Sigmoid colon (tissue), 6 donors: ENCODE measurements at regions not wholly inside any gene's neighbourhood (a gene's known extent, or its start where the extent isn't known, plus 50 kb on each side); places are given as distances from the start of the nearest gene placed in this dataset.
A peak's percentile ranks its signal among the peaks of the same experiment; 100 is the strongest.
"Not testable (repeated sequence)": the region's sequence is repeated elsewhere in the genome, so short reads cannot be mapped to it uniquely, and the experiment has no call there.

Experiments
- DNase-seq: peaks from one replicate; pipeline ENCODE4 v3.0.0-alpha.2; 2019
- H3K27ac ChIP-seq, 4 donors: fragments of 200-600 bp; sonication (generic); one replicate each; pipeline ENCODE4 v1.5.1; 2016 to 2019; ENCODE audit warnings: mild to moderate bottlenecking in 1 of 4
- H3K27me3 ChIP-seq, 3 donors: fragments of 200-600 bp; sonication (generic); one replicate each; pipeline ENCODE4 v1.5.1; 2019; ENCODE audit warnings: mild to moderate bottlenecking in 1 of 3
- H3K36me3 ChIP-seq, 4 donors: fragments of 200-600 bp; sonication (generic); one replicate each; pipeline ENCODE4 v1.5.1; 2016 to 2019
- H3K4me1 ChIP-seq, 4 donors: fragments of 200-600 bp; sonication (generic); one replicate each; pipeline ENCODE4 v1.5.1; 2017 to 2019
- H3K4me3 ChIP-seq, 4 donors: fragments of 200-600 bp; sonication (generic); one replicate each; pipeline ENCODE4 v1.5.1; 2017 to 2019; ENCODE audit warnings: mild to moderate bottlenecking in 2 of 4, moderate library complexity in 1 of 4
- H3K9me3 ChIP-seq, 4 donors: fragments of 200-600 bp in 3 of 4; sonication (generic) in 3 of 4; one replicate each; pipeline versions ENCODE4 v1.5.1 to v1.6.1; 2013 to 2019
- EP300 ChIP-seq, 4 donors: sonication (generic); formaldehyde crosslinking; IDR thresholded peaks; one replicate each; pipeline ENCODE4 v1.6.1; 2017; ENCODE audit warnings: antibody characterized with exemption in 4 of 4
- POLR2A ChIP-seq, 2 donors: fragments of 450-650 bp; IDR thresholded peaks; one replicate each; pipeline ENCODE4 v1.6.1; 2016; ENCODE audit warnings: antibody characterized with exemption in 2 of 2, mild to moderate bottlenecking in 2 of 2, moderate library complexity in 2 of 2
- POLR2AphosphoS5 ChIP-seq, 4 donors: sonication (generic); formaldehyde crosslinking; IDR thresholded peaks; one replicate each; pipeline ENCODE4 v1.6.1; 2017; ENCODE audit warnings: antibody characterized with exemption in 4 of 4
- WGBS, 2 donors: extraction: QIAGEN DNeasy Blood & Tissue Kit; methylation state at CpG; one replicate each; pipeline ENCODE4 v1.1.7; 2013; 5-methylcytosine and 5-hydroxymethylcytosine counted together
- intact Hi-C: fragments of 100-400 bp; cut with DNase I; formaldehyde crosslinking; loops from one replicate; pipeline ENCODE4 v1.15.1; 2023
- TF ChIP-seq, protein P1 (sequence below), 4 experiments: fragments of 450-650 bp in 3 of 4; fragments of 200-600 bp in 1 of 4; IDR thresholded peaks; one replicate each; pipeline ENCODE4 v1.5.1; 2016 to 2019; ENCODE audit warnings: antibody characterized with exemption in 4 of 4, mild to moderate bottlenecking in 3 of 4, moderate library complexity in 2 of 4
- donor health status: healthy with polysubstance abuse.
- donor health status: healthy.

DNA sequence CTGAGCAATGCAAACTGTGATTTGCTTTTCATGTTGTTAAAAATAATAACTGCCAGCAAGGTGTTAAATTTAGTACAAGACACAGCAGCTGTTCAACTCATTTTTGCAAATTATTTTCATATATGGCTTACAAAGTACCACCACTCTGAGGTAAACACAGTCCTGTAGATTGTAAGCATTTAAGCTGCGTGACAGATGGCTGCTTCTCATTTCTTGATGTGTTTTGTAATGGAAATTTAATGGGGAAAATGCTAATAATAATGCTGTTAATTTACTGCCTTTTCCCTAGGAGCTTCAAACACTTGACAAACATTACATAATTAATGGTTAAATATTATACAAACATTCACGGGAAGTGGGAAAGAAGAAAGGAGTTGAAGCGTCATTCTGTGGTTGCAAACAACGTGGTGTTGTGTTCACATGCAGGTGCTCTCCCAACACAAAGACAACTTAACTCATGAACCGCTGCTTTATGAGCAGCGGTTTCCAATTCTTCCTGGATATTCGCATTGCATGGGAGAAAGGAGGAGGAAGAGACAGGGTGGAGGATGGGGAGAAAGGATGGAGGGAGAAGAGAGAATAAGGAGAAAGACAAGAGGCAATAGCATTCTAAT is 236.8 kb upstream of the VCX start:
- intact Hi-C loops = no loop called here
- H3K36me3 ChIP-seq = no peaks in the 10 kb centered on the region
- no peak for DNase-seq
- no peaks in the 10 kb centered on the region for H3K9me3 ChIP-seq
- H3K27me3 ChIP-seq = no peaks in the 10 kb centered on the region
- no peak overlapping the region for H3K27ac ChIP-seq
- 49 to 62% methylated on average over 7 of the region's 7 CpGs for WGBS, 2 donors
- no peak for TF ChIP-seq EP300 (IDR thresholded peaks at IDR 0.05)
- TF ChIP-seq POLR2A (IDR thresholded peaks at IDR 0.05) = no peak
- TF ChIP-seq POLR2AphosphoS5 (IDR thresholded peaks at IDR 0.05) = no peak
- TF ChIP-seq, protein P1, sequence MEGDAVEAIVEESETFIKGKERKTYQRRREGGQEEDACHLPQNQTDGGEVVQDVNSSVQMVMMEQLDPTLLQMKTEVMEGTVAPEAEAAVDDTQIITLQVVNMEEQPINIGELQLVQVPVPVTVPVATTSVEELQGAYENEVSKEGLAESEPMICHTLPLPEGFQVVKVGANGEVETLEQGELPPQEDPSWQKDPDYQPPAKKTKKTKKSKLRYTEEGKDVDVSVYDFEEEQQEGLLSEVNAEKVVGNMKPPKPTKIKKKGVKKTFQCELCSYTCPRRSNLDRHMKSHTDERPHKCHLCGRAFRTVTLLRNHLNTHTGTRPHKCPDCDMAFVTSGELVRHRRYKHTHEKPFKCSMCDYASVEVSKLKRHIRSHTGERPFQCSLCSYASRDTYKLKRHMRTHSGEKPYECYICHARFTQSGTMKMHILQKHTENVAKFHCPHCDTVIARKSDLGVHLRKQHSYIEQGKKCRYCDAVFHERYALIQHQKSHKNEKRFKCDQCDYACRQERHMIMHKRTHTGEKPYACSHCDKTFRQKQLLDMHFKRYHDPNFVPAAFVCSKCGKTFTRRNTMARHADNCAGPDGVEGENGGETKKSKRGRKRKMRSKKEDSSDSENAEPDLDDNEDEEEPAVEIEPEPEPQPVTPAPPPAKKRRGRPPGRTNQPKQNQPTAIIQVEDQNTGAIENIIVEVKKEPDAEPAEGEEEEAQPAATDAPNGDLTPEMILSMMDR (IDR thresholded peaks at IDR 0.05) = no peak
- no peak overlapping the region for H3K4me3 ChIP-seq
- no peaks in the 10 kb centered on the region for H3K4me1 ChIP-seq

DNA sequence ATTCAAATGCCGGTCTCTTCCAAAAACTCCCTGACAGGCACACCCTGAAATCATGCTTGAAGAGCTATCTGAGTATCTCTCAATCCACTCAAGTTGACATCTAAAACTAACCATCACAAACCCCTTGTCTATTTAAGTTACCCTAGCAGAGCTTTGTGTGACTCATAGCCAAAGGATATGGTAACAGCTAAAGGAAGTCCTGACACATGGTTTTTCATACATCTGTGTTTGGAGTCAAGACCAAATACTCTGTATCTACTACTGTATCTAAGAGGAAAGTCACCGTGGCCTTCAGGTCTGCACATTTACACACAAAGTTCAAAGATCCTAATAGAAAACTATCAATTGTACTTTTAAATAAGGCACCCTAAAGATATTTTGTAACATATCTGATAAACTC is 239.6 kb upstream of the VCX start:
- Histone ChIP-seq H3K4me3 (no peak overlapping the region), H3K9me3 (no peaks in the 10 kb centered on the region), H3K4me1 (no peaks in the 10 kb centered on the region), H3K27ac (no peak overlapping the region), H3K36me3 (no peaks in the 10 kb centered on the region), H3K27me3 (no peaks in the 10 kb centered on the region)
- 90 to 93% methylated on average over 2 of the region's 2 CpGs for WGBS, 2 donors
- no peak for DNase-seq
- intact Hi-C loops = no loop called here
- TF ChIP-seq, protein P1 (IDR thresholded peaks at IDR 0.05) = no peak
- TF ChIP-seq EP300 (IDR thresholded peaks at IDR 0.05) (no peak), POLR2A (IDR thresholded peaks at IDR 0.05) (no peak), POLR2AphosphoS5 (IDR thresholded peaks at IDR 0.05) (no peak)

DNA sequence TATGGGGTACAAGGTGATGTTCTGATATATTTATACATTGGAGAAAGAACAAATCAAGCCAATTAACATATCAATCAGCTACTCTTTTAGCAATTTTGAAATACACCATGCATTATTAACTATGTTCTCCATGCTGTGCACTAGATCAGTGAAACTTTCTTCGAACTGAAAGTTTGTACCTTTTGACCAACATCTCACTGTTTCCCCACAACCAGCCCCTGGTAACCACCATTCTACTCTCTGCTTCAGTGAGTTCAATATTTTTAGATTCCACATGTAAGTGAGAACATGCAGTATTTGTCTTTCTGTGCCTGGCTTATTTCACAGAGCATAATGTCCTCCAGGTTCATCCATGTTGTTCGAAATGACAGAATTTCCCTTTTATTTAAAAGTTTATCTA is 246.1 kb upstream of the VCX start:
- Histone ChIP-seq H3K36me3 (no peaks in the 10 kb centered on the region), H3K27ac (no peak overlapping the region), H3K4me3 (no peak overlapping the region), H3K9me3 (no peaks in the 10 kb centered on the region), H3K27me3 (no peaks in the 10 kb centered on the region), H3K4me1 (no peaks in the 10 kb centered on the region)
- TF ChIP-seq POLR2AphosphoS5 (IDR thresholded peaks at IDR 0.05) (no peak), EP300 (IDR thresholded peaks at IDR 0.05) (no peak), POLR2A (IDR thresholded peaks at IDR 0.05) (no peak)
- TF ChIP-seq, protein P1 (IDR thresholded peaks at IDR 0.05) = no peak
- intact Hi-C loops = no loop called here
- DNase-seq = no peak
- WGBS, 2 donors = 42 to 45% methylated on average over 2 of the region's 2 CpGs

DNA sequence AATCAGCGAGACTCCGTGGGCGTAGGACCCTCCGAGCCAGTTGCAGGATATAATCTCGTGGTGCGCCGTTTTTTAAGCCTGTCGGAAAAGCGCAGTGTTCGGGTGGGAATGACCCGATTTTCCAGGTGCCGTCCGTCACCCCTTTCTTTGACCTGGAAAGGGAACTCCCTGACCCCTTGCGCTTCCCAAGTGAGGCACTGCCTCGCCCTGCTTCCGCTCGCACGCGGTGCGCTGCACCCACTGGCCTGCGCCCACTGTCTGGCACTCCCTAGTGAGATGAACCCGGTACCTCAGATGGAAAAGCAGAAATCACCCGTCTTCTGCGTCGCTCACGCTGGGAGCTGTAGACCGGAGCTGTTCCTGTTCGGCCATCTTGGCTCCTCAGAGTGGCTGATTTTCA is 249.6 kb upstream of the VCX start:
- H3K9me3 ChIP-seq, H3K4me3 ChIP-seq, H3K27ac ChIP-seq, H3K27me3 ChIP-seq, H3K36me3 ChIP-seq, DNase-seq, intact Hi-C loops, H3K4me1 ChIP-seq: not testable (repeated sequence)
- WGBS, 2 donors = 91 to 94% methylated on average over 28 of the region's 28 CpGs

DNA sequence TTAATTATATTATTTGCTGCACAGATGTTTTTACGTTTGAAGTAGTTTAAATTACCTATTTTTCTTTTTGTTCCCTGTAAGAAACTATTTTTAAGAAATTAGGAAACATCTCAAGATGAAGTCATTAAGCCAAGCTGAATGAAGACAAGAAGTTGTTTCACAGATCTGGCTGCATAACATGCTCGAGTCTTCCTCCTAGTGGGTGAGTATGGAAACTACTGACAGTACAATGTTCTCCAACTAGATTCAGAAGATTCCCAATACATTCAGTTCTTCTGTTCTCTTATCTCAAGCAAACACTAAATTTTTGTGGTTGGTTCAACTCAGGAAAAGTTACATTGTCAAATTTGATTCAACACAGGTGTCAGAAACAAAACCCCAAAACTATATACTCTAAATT is 256.8 kb upstream of the VCX start:
- intact Hi-C loops = no loop called here
- Histone ChIP-seq H3K9me3 (no peaks in the 10 kb centered on the region), H3K4me1 (no peaks in the 10 kb centered on the region), H3K27ac (no peak overlapping the region), H3K4me3 (no peak overlapping the region), H3K27me3 (no peaks in the 10 kb centered on the region), H3K36me3 (no peaks in the 10 kb centered on the region)
- WGBS, 2 donors = 7 to 10% methylated on average over 2 of the region's 2 CpGs
- TF ChIP-seq EP300 (IDR thresholded peaks at IDR 0.05) = no peak
- TF ChIP-seq, protein P1 (IDR thresholded peaks at IDR 0.05) = peak in 1 of 4 experiments; percentile 25
- DNase-seq = no peak
